Small intestine (tissue), 7 donors: ENCODE measurements at regions not wholly inside any gene's neighbourhood (a gene's known extent, or its start where the extent isn't known, plus 50 kb on each side); places are given as distances from the start of the nearest gene placed in this dataset.
A peak's percentile ranks its signal among the peaks of the same experiment; 100 is the strongest.

Source experiments
- DNase-seq, 2 donors: peaks; one replicate each; pipeline versions ENCODE4 v3.0.0 to v3.0.0-alpha.2; 2013
- FAIRE-seq: peaks from 2 replicates; lab custom pipeline; 2012; peaks lifted over from hg19 to GRCh38; lab: Jason Lieb, UNC
- H3K27ac ChIP-seq, 3 donors: one replicate each; pipeline ENCODE4 v1.5.1; 2013; ENCODE audit warnings: low read length in 2 of 3, mild to moderate bottlenecking in 2 of 3, control low read depth in 1 of 3, inconsistent platforms in 1 of 3, low read depth in 1 of 3, moderate library complexity in 1 of 3
- H3K27me3 ChIP-seq, 3 donors: one replicate each; pipeline ENCODE4 v1.6.1; 2013; ENCODE audit warnings: low read length in 3 of 3, inconsistent platforms in 1 of 3; ENCODE audit not compliant: control insufficient read depth in 3 of 3, insufficient read depth in 3 of 3
- H3K36me3 ChIP-seq, 3 donors: one replicate each; pipeline ENCODE4 v1.6.1; 2013; ENCODE audit warnings: low read length in 3 of 3, inconsistent platforms in 1 of 3, low read depth in 1 of 3, mild to moderate bottlenecking in 1 of 3, moderate library complexity in 1 of 3; ENCODE audit not compliant: control insufficient read depth in 3 of 3, insufficient read depth in 2 of 3
- H3K4me1 ChIP-seq, 3 donors: one replicate each; pipeline ENCODE4 v1.6.1; 2013; ENCODE audit warnings: low read length in 2 of 3, inconsistent platforms in 1 of 3, low read depth in 1 of 3, mild to moderate bottlenecking in 1 of 3, moderate library complexity in 1 of 3; ENCODE audit not compliant: control insufficient read depth in 3 of 3, insufficient read depth in 2 of 3
- H3K4me3 ChIP-seq, 3 donors: one replicate each; pipeline ENCODE4 v1.5.1; 2013; ENCODE audit warnings: low read length in 3 of 3, control low read depth in 1 of 3, inconsistent platforms in 1 of 3, low read depth in 1 of 3, mild to moderate bottlenecking in 1 of 3, moderate library complexity in 1 of 3
- H3K9me3 ChIP-seq, 2 donors: one replicate each; pipeline ENCODE4 v1.6.1; 2013; ENCODE audit warnings: low read depth in 1 of 2, low read length in 1 of 2; ENCODE audit not compliant: control insufficient read depth in 2 of 2, insufficient read depth in 1 of 2
- WGBS, 3 donors: extraction: QIAGEN DNeasy Blood & Tissue Kit; methylation state at CpG; one replicate each; pipeline ENCODE4 v1.1.7; 2013; 5-methylcytosine and 5-hydroxymethylcytosine counted together
- donor health status: healthy with polysubstance abuse.
- donor health status: control.
- donor health status: control.
- donor health status: Bipolar disorder and iron deficiency.
- donor health status: healthy.

DNA sequence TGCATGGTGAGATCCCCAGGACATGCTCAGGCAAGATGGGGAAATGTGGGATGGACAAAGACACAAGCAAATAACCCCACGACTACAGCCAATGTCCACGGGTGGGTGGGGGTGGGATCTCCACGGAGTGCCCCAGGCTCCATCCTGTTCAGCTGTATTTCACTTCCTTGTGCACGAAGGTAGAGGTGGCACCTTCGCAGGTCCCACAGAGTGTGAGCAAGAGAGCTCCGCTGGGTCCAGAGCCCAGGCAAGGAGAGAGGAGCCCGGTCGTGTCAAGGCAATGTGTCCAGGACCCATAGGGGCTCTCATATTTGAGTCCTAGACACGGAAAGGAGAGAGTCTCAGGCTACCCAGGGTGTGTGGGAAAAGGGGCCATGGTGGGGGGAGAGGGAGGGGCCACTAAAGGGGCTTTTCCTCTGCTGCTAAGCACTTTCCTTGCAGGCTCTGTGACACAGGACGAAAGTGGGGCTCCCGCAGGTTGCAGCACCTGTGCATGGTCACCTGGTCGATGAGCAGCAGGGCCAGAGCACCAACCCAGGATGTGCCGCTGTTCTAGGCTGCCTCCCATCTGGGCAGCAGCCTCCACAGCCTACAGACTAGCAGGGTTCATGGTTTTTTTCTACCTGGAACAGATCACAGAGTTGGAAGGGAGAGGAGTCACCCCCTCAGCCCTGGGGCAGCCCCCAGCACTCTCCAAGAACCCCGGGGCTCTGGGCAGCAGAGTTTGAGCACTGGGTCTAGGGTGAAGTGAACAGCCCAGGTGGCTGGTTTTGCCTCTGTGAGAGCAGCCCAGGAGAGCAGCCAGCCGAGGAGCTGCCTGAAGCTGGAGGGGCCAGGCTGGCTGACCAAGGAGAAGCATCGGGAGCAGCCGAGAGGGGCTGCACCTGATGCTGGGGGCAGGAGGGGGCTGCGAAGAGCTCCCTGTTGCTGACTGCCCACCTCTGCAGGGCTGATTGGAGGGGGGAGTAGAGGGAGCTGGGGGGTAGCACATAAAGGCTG lies 100.7 kb upstream of the MVB12B start:
- Histone ChIP-seq H3K9me3 (no peaks in the 10 kb centered on the region), H3K4me3 (no peak overlapping the region), H3K36me3 (no peaks in the 10 kb centered on the region), H3K4me1 (peaks cover 0 to 4% (median 0%) of the 10 kb centered on the region in 3 donors), H3K27me3 (peaks cover 5 to 26% (median 16%) of the 10 kb centered on the region in 3 donors), H3K27ac (no peak overlapping the region)
- DNase-seq (no peak), FAIRE-seq (no peak)
- WGBS, 3 donors, result 59 to 75% (median 63%) methylated on average over 18 of the region's 18 CpGs

DNA sequence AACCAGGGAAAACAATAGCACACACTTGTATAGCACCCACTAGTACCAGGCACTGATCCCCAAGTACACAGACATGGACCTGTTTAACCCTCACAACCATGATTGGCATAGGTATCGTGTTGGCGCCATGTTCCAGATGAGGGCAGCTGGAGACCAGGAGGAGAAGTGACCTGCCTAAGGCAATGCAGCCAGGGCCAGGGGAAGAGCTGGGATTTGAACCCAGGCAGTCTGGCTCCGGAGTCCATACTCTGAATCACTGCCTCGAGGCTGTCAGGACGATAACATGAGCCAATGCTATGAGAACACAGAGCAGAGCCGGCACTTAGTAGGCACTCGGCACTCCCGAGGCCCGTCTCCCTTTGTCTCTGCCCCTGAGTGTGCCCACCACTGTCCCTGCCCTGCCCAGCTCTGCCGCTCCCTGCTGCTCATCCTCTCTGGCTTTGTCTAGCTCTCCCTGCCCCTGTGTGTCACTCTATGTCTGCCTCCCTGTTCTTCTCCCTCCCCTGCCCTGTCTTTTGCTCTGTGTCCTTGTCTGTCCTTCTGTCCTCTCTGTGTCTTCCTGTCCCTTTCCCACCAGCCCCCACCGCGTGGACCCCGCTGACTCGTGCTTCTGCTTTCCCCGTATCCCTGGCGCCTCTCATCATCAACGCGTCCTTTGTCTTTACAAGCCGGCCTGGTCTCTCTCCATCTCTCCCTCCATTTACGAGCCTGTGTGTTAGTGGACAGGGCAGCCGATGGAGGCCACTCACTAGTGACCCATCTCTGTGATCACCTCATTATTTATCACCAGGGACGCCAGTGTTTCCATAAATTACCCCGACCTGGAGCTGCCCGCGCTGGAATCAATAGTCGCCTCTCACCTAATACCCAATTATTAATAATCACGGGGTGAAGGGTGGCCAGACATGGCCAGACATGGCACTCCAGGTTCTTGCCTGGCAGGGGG lies 99.4 kb upstream of the MVB12B start:
- H3K4me1 ChIP-seq, result peaks cover 0 to 3% (median 0%) of the 10 kb centered on the region in 3 donors
- FAIRE-seq (no peak), DNase-seq (no peak)
- H3K4me3 ChIP-seq, result no peak overlapping the region
- H3K9me3 ChIP-seq, result no peaks in the 10 kb centered on the region
- H3K36me3 ChIP-seq, result no peaks in the 10 kb centered on the region
- peaks cover 5 to 20% (median 13%) of the 10 kb centered on the region in 3 donors for H3K27me3 ChIP-seq
- H3K27ac ChIP-seq, result no peak overlapping the region
- WGBS, 3 donors, result 78 to 86% (median 78%) methylated on average over 25 to 27 of the region's 27 CpGs

DNA sequence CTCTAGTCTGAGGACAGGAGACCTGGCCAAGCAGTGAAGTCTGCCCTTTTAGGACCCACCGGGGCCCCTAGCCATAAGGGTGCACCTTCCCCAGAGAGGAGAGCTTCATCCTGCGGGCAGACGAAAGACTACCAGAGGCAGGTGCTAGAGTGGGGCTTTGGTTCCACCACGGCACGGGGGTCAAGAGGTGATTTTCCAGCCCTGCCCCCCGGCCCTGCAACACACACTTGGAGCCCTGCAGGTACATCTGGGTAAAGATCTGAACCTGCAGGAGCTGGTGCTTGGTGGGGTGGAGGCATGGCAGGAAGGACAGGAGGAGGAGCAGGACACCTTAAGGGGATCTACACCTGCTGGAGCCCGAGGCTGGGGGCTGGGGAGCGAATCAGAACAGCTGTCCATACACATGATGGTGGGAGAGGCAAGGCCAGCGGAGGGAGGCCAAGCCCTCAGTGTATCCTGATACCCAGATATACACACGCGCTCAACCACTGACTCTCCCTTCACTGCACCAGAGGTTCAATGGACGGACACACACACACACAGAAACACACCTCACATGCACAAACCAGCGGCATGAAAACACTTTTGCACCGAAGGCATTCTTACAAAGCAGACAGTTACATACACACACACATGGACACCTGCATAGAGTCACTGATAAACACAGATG lies 98.4 kb upstream of the MVB12B start:
- FAIRE-seq, result no peak
- Histone ChIP-seq H3K36me3 (no peaks in the 10 kb centered on the region), H3K4me1 (no peaks in the 10 kb centered on the region), H3K27ac (no peak overlapping the region), H3K9me3 (no peaks in the 10 kb centered on the region), H3K27me3 (peaks cover 5 to 10% (median 9%) of the 10 kb centered on the region in 3 donors), H3K4me3 (no peak overlapping the region)
- WGBS, 3 donors, result 70 to 85% (median 70%) methylated on average over 14 of the region's 14 CpGs
- no peak for DNase-seq

DNA sequence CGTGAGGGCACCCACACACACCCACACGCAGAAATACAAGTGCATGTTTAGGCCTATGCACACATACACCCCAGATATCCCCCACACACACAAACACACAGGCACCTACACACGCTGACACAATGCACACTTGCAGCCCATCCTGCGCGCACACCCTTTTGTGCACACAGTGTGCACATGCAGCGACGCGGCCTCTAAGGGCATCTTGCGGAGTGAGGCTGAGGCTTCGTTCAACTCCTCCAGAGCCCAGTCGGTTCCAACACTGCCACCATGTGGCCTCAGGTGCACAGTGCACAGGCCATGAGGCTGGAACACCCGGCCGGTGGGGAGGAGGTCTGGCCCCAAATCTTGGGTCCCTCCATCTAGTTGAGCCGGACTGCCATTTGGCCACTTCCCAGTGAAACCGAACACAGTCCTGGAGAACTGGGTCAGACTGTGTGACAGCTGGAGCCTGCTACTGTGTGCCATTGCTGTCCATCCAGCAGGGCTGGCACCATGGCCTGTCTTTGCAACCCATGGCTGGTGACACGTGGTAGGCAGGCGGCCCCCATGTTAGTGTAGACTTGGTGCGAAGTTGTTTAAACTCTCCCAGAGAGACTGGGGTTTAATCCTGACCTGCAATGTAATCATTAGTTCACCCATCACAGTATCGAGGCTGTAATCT lies 97.7 kb upstream of the MVB12B start:
- Histone ChIP-seq H3K27me3 (peaks cover 0 to 6% (median 2%) of the 10 kb centered on the region in 3 donors), H3K4me3 (no peak overlapping the region), H3K4me1 (no peaks in the 10 kb centered on the region), H3K9me3 (no peaks in the 10 kb centered on the region), H3K27ac (no peak overlapping the region), H3K36me3 (no peaks in the 10 kb centered on the region)
- FAIRE-seq (no peak), DNase-seq (peak; percentile 68 to 72)
- 21 to 32% (median 26%) methylated on average over 19 of the region's 19 CpGs for WGBS, 3 donors

DNA sequence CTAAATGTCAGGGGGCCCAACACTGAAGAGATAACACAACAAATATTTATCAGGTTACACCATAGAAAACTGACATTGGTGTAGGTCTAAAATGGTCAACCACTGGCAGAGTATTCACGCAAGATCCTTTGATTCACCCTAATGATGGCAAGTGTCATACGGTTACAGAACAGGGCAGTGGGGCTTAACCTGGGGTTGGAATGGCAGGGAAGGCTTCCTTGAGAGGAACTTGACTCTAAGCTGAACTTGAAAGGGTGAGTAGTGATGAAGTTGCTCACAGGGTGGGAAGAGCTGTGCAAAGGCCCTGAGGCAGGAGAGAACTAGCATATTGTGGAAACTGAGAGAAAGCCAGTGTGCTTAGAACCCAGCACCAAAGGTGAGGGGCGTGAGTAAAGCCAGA lies 97.1 kb upstream of the MVB12B start:
- H3K4me1 ChIP-seq, result no peaks in the 10 kb centered on the region
- H3K27ac ChIP-seq, result no peak overlapping the region
- DNase-seq (no peak), FAIRE-seq (no peak)
- H3K27me3 ChIP-seq, result peaks cover 0 to 6% (median 0%) of the 10 kb centered on the region in 3 donors
- H3K4me3 ChIP-seq, result no peak overlapping the region
- 70 to 83% (median 81%) methylated on average over 3 of the region's 3 CpGs for WGBS, 3 donors
- no peaks in the 10 kb centered on the region for H3K36me3 ChIP-seq
- no peaks in the 10 kb centered on the region for H3K9me3 ChIP-seq

DNA sequence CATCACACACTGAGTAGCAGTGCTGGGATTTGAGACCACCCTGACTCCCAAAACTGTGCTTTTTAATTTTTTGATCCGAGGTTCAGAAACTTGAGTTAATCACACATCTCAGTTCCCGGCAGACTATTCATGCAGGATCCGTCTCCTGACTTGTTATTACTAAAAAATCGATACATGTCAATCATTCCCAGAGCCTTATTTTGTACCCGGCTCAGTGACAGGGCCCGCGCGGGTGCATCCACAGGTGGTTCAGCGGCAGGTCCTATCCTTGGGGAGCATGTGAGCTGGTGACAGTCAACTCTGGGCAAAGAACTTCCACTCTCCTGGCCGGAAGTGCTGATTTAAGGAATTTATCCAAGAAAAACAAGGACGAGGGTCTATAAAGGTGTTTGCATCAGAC lies 95.9 kb upstream of the MVB12B start:
- Histone ChIP-seq H3K27me3 (peaks cover 0 to 6% (median 0%) of the 10 kb centered on the region in 3 donors), H3K4me1 (no peaks in the 10 kb centered on the region), H3K4me3 (no peak overlapping the region), H3K36me3 (no peaks in the 10 kb centered on the region), H3K9me3 (no peaks in the 10 kb centered on the region), H3K27ac (no peak overlapping the region)
- 83 to 89% (median 84%) methylated on average over 11 of the region's 11 CpGs for WGBS, 3 donors
- DNase-seq (no peak), FAIRE-seq (no peak)

DNA sequence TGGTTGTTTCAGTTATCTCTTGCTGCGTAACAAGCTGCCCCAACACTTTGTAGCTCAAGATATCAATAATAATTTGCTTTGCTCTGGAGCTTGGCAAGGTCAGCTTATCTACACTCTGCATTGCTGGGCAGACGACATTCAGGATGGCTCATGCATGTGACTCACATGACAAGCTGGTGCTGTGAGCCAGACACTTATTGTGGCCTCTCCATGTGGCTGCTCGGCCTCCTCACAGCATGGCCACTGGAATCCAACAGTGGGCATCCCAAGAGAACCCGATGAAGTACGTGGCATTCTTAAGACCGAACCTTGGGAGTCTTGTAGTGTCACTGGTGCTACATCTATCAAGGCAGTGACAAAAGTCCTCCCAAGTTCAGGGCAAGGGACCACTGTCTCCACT lies 94.2 kb upstream of the MVB12B start:
- 78 to 84% (median 78%) methylated on average over 6 of the region's 6 CpGs for WGBS, 3 donors
- DNase-seq, result no peak
- FAIRE-seq, result no peak

More for the DNA sequence above, 94.2 kb upstream of the MVB12B start:
- Histone ChIP-seq H3K27me3 (peaks cover 0 to 3% (median 0%) of the 10 kb centered on the region in 3 donors), H3K4me3 (no peak overlapping the region), H3K27ac (no peak overlapping the region), H3K4me1 (no peaks in the 10 kb centered on the region), H3K36me3 (no peaks in the 10 kb centered on the region), H3K9me3 (no peaks in the 10 kb centered on the region)
